H1 (cell line): ENCODE measurements at regions not wholly inside any gene's neighbourhood (a gene's known extent, or its start where the extent isn't known, plus 50 kb on each side); places are given as distances from the start of the nearest gene placed in this dataset.
A peak's percentile ranks its signal among the peaks of the same experiment; 100 is the strongest.

Experiments
- CTCF ChIA-PET: fragments of 300-600 bp; sonication (Branson Sonifier 250); formaldehyde crosslinking; loops from one replicate; lab custom pipeline; 2021; ENCODE audit not compliant: partially characterized antibody; lab: Charles Lee
- POLR2A ChIA-PET: fragments of 300-600 bp; sonication (Branson Sonifier 250); formaldehyde crosslinking; loops from one replicate; lab custom pipeline; 2021; ENCODE audit warnings: inconsistent platforms; ENCODE audit not compliant: partially characterized antibody; lab: Charles Lee
- DNase-seq, 2 experiments: peaks; one replicate each; pipeline versions ENCODE4 v3.0.0 to v3.0.0-alpha.2; 2010 to 2022; ENCODE audit warnings: low spot score in 2 of 2, low read depth in 1 of 2, mixed read lengths in 1 of 2
- FAIRE-seq: peaks from 2 replicates; lab custom pipeline; 2011; peaks lifted over from hg19 to GRCh38; lab: Jason Lieb, UNC
- H2AFZ ChIP-seq: 2 replicates; pipeline ENCODE4 v1.8.1; 2012; ENCODE audit warnings: low read length, inconsistent platforms
- H2AK5ac ChIP-seq: 2 replicates; pipeline ENCODE4 v1.6.1; 2013; ENCODE audit warnings: low read depth, low read length
- H2BK120ac ChIP-seq: replicated peaks from 2 replicates; pipeline ENCODE3; 2013; ENCODE audit warnings: low read depth, low read length, inconsistent platforms
- H2BK12ac ChIP-seq: 2 replicates; pipeline ENCODE4 v1.6.1; 2013; ENCODE audit warnings: low read depth, low read length
- H2BK15ac ChIP-seq: 2 replicates; pipeline ENCODE4 v1.6.1; 2013; ENCODE audit warnings: low read length
- H2BK20ac ChIP-seq: 2 replicates; pipeline ENCODE4 v1.6.1; 2013; ENCODE audit warnings: low read length
- H2BK5ac ChIP-seq: 2 replicates; pipeline ENCODE4 v1.6.1; 2013; ENCODE audit warnings: low read depth, low read length
- H3K14ac ChIP-seq: 2 replicates; pipeline ENCODE4 v1.6.1; 2013; ENCODE audit warnings: inconsistent platforms; ENCODE audit not compliant: insufficient read length
- H3K18ac ChIP-seq: 2 replicates; pipeline ENCODE4 v1.6.1; 2013; ENCODE audit warnings: low read length; ENCODE audit errors: extremely low read depth
- H3K23ac ChIP-seq: 2 replicates; pipeline ENCODE4 v1.6.1; 2013; ENCODE audit warnings: inconsistent platforms; ENCODE audit not compliant: insufficient read length
- H3K23me2 ChIP-seq: 2 replicates; pipeline ENCODE4 v1.6.1; 2013; ENCODE audit warnings: low read depth, low read length
- H3K27ac ChIP-seq: 2 replicates; pipeline ENCODE4 v1.6.1; 2011; ENCODE audit warnings: low read depth, low read length, inconsistent platforms
- H3K27me3 ChIP-seq, 4 experiments: replicated peaks in 1 of 4; 1 replicate in 1 of 4; 2 replicates in 3 of 4; pipeline versions ENCODE4 v1.6.1 to v1.8.1; 2011 to 2013; ENCODE audit warnings: low read length in 3 of 4, mild to moderate bottlenecking in 3 of 4, inconsistent platforms in 2 of 4, mixed read lengths in 2 of 4, moderate library complexity in 1 of 4; ENCODE audit not compliant: control insufficient read depth in 3 of 4, insufficient read depth in 3 of 4; ENCODE audit errors: extremely low read depth in 1 of 4
- H3K36me3 ChIP-seq, 4 experiments: 2 replicates each; pipeline versions ENCODE4 v1.6.1 to v1.8.1; 2011 to 2013; ENCODE audit warnings: mild to moderate bottlenecking in 4 of 4, low read length in 3 of 4, moderate library complexity in 2 of 4, control low read depth in 1 of 4, inconsistent platforms in 1 of 4; ENCODE audit not compliant: insufficient read depth in 4 of 4, control insufficient read depth in 2 of 4
- H3K4ac ChIP-seq: replicated peaks from 2 replicates; pipeline ENCODE3; 2013; ENCODE audit warnings: low read length, low read depth, mixed read lengths, inconsistent platforms; ENCODE audit not compliant: insufficient read length
- H3K4me1 ChIP-seq, 4 experiments: replicated peaks in 1 of 4; 1 replicate in 1 of 4; 2 replicates in 3 of 4; pipeline versions ENCODE4 v1.6.1 to v1.8.1; 2011 to 2013; ENCODE audit warnings: low read length in 3 of 4, inconsistent platforms in 2 of 4, mixed read lengths in 1 of 4; ENCODE audit not compliant: insufficient read depth in 4 of 4, control insufficient read depth in 3 of 4
- H3K4me2 ChIP-seq, 2 experiments: 2 replicates each; pipeline versions ENCODE4 v1.6.1 to v1.8.1; 2011 to 2013; ENCODE audit warnings: low read depth in 2 of 2, low read length in 2 of 2, control low read depth in 1 of 2, inconsistent platforms in 1 of 2, mild to moderate bottlenecking in 1 of 2; ENCODE audit not compliant: insufficient read depth in 1 of 2
- H3K4me3 ChIP-seq, 4 experiments: fragments of 200-600, 300-600 bp in 1 of 4; sonication (generic), shearing (Covaris generic), sonication (Bioruptor Twin) in 1 of 4; 2 replicates each; pipeline versions ENCODE4 v1.5.1 to v1.8.1; 2011 to 2016; ENCODE audit warnings: low read length in 4 of 4, low read depth in 3 of 4, control low read depth in 2 of 4, inconsistent platforms in 2 of 4, mild to moderate bottlenecking in 2 of 4, mixed read lengths in 1 of 4, moderate library complexity in 1 of 4; ENCODE audit not compliant: insufficient read depth in 2 of 4; ENCODE audit errors: extremely low read depth in 1 of 4
- H3K56ac ChIP-seq: replicated peaks from 2 replicates; pipeline ENCODE3; 2013; ENCODE audit warnings: low read depth, mild to moderate bottlenecking, mixed read lengths, low read length, inconsistent platforms; ENCODE audit not compliant: insufficient read length
- H3K79me1 ChIP-seq: 2 replicates; pipeline ENCODE4 v1.6.1; 2013; ENCODE audit warnings: low read depth, low read length, control low read depth
- H3K79me2 ChIP-seq, 2 experiments: 2 replicates each; pipeline versions ENCODE4 v1.6.1 to v1.8.1; 2012 to 2013; ENCODE audit warnings: low read length in 2 of 2, mild to moderate bottlenecking in 2 of 2, inconsistent platforms in 1 of 2; ENCODE audit not compliant: insufficient read depth in 2 of 2, control insufficient read depth in 1 of 2
- H3K9ac ChIP-seq, 4 experiments: replicated peaks in 1 of 4; 1 replicate in 1 of 4; 2 replicates in 3 of 4; pipeline versions ENCODE4 v1.6.1 to v1.8.1; 2011 to 2013; ENCODE audit warnings: low read depth in 3 of 4, low read length in 3 of 4, control low read depth in 2 of 4, mild to moderate bottlenecking in 2 of 4, moderate library complexity in 2 of 4, inconsistent platforms in 1 of 4; ENCODE audit errors: extremely low read depth in 1 of 4
- H3K9me3 ChIP-seq, 2 experiments: 2 replicates each; pipeline versions ENCODE4 v1.6.1 to v1.8.1; 2012 to 2013; ENCODE audit warnings: mild to moderate bottlenecking in 2 of 2, moderate library complexity in 2 of 2, control low read depth in 1 of 2, inconsistent platforms in 1 of 2, low read depth in 1 of 2, low read length in 1 of 2, mixed read lengths in 1 of 2; ENCODE audit not compliant: insufficient read depth in 2 of 2
- H4K20me1 ChIP-seq, 2 experiments: replicated peaks in 1 of 2; 2 replicates each; pipeline versions ENCODE3 to v1.8.1; 2011 to 2013; ENCODE audit warnings: inconsistent platforms in 2 of 2, low read length in 2 of 2, mild to moderate bottlenecking in 1 of 2; ENCODE audit not compliant: insufficient read depth in 2 of 2, control insufficient read depth in 1 of 2
- H4K5ac ChIP-seq: 2 replicates; pipeline ENCODE4 v1.6.1; 2013; ENCODE audit warnings: low read length, low read depth, mixed read lengths, inconsistent platforms; ENCODE audit not compliant: insufficient read length
- H4K8ac ChIP-seq: 2 replicates; pipeline ENCODE4 v1.8.0; 2013; ENCODE audit warnings: mild to moderate bottlenecking, moderate library complexity, low read length, inconsistent platforms; ENCODE audit not compliant: insufficient read depth; ENCODE audit errors: extremely low read depth
- H4K91ac ChIP-seq: replicated peaks from 2 replicates; pipeline ENCODE3; 2013; ENCODE audit warnings: low read length, mixed read lengths, inconsistent platforms; ENCODE audit not compliant: insufficient read length
- CBX8 ChIP-seq: fragments of 300-800, 300-1000 bp; sonication (generic); IDR thresholded peaks from 2 replicates; pipeline ENCODE4 v1.7.1; 2016; ENCODE audit warnings: low read depth, low read length, borderline replicate concordance
- MAFK ChIP-seq: IDR thresholded peaks from 2 replicates; pipeline ENCODE4 v1.6.1; 2012; ENCODE audit warnings: low read depth, mild to moderate bottlenecking, improper control_type of control experiment, low read length
- WGBS, 2 experiments: shearing (Covaris generic) in 1 of 2; methylation state at CpG; one replicate each; pipeline versions ENCODE4 v1.1.6 to v1.1.7; 2013 to 2015; ENCODE audit warnings: low lambda C conversion rate in 2 of 2, mixed read lengths in 2 of 2, inconsistent platforms in 1 of 2, low coverage in 1 of 2, missing lambda C conversion rate in 1 of 2; ENCODE audit not compliant: insufficient replicate concordance in 2 of 2, insufficient coverage in 1 of 2, insufficient read length in 1 of 2; ENCODE audit errors: extremely low coverage in 1 of 2, missing lambda C conversion rate in 1 of 2; 5-methylcytosine and 5-hydroxymethylcytosine counted together

- H2AFZ ChIP-seq, result no peak overlapping the region
- no peak overlapping the region for H4K91ac ChIP-seq
- H3K18ac ChIP-seq, result no peak overlapping the region
- H3K23me2 ChIP-seq, result no peaks in the 10 kb centered on the region
- no peak overlapping the region for H4K8ac ChIP-seq
- no peaks in the 10 kb centered on the region for H3K79me2 ChIP-seq
- H3K23ac ChIP-seq, result no peak overlapping the region
- H3K79me1 ChIP-seq, result no peaks in the 10 kb centered on the region
- CTCF ChIA-PET, result interaction anchor here (0.9 to 6.2 kb wide), 11 partner anchors 9 to 448 kb away, joined by 3 to 28 read pairs (median 6); no protein-coding TSS in a partner anchor
- H2BK20ac ChIP-seq, result no peak overlapping the region
- no peak for FAIRE-seq
- H2BK12ac ChIP-seq, result no peak overlapping the region
- H4K5ac ChIP-seq, result no peak overlapping the region
- no peak for DNase-seq
- H2BK5ac ChIP-seq, result no peak overlapping the region
- H3K14ac ChIP-seq, result no peak overlapping the region
- no peak overlapping the region for H2BK120ac ChIP-seq
- no peaks in the 10 kb centered on the region for H3K4me1 ChIP-seq
- no peak overlapping the region for H3K56ac ChIP-seq
- no peak overlapping the region for H3K4me3 ChIP-seq
- H3K27me3 ChIP-seq, result no peaks in the 10 kb centered on the region
- H3K36me3 ChIP-seq, result no peaks in the 10 kb centered on the region
- 79% methylated on average over 4 of the region's 4 CpGs; no CpG with 5 or more reads in 1 of the 2 experiments for WGBS, 2 experiments
- no peak overlapping the region for H3K27ac ChIP-seq
- H4K20me1 ChIP-seq, result no peaks in the 10 kb centered on the region
- TF ChIP-seq MAFK (peak; percentile 20; the same call in 1 of the 2 replicates), CBX8 (no peak)
- H3K9ac ChIP-seq, result no peak overlapping the region
- H3K9me3 ChIP-seq, result no peaks in the 10 kb centered on the region
- H2BK15ac ChIP-seq, result no peak overlapping the region
- H3K4ac ChIP-seq, result no peak overlapping the region
- H2AK5ac ChIP-seq, result no peak overlapping the region
- no peak overlapping the region for H3K4me2 ChIP-seq
- POLR2A ChIA-PET, result no interaction called here
Observed at GRCh38 chr11:15774388-15774939, 581.9 kb downstream of the SOX6 start.
